GM19468 (cell line): ENCODE measurements at regions not wholly inside any gene's neighbourhood (a gene's known extent, or its start where the extent isn't known, plus 50 kb on each side); places are given as distances from the start of the nearest gene placed in this dataset.
"Not testable (repeated sequence)": the region's sequence is repeated elsewhere in the genome, so short reads cannot be mapped to it uniquely, and the experiment has no call there.

Experiments used
- ATAC-seq: cut with Tn5 transposase; IDR thresholded peaks from one replicate; pipeline ENCODE4 v1.9.1; 2021; ENCODE audit warnings: mild to moderate bottlenecking, moderate library complexity, moderate number of reproducible peaks; ENCODE audit not compliant: unreplicated experiment; ENCODE audit errors: extremely low read depth

DNA sequence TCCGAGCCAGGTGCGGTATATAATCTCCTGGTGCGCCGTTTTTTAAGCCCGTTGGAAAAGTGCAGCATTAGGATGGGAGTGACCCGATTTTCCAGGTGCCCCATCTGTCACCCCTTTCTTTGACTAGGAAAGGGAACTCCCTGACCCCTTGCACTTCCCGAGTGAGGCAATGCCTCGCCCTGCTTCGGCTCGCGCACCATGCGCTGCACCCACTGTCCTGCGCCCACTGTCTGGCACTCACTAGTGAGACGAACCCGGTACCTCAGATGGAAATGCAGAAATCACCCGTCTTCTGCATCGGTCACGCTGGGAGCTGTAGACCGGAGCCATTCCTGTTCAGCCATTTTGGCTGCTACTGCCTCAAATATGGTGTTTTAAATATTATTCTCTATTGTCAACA is 198.0 kb downstream of the MEIS1 start:
- not testable (repeated sequence) for ATAC-seq

GRCh38 chr2:66633631-66634030 is 198.7 kb downstream of the MEIS1 start:
- ATAC-seq = no peak

DNA sequence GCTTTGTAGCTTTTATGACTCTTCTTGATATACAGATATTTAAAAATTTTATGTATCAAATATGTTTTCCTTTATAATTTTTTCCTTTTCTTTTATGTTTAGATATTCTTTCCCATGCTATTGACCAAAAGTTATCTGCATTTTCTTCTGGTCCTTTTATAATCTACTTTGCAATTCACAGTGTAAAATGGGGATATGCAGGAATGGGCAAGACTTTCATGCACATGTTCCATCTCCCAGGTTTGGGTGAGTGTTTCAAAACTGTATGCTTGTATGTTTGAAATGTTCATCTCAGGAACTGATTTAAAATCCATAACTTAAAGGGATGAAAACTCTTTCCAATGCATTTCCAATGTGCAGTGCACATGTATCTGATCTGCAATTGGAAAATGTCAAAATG is 199.9 kb downstream of the MEIS1 start:
- ATAC-seq = no peak

- no peak for ATAC-seq
Observed at GRCh38 chr2:66641685-66642084, 206.8 kb downstream of the MEIS1 start.

DNA sequence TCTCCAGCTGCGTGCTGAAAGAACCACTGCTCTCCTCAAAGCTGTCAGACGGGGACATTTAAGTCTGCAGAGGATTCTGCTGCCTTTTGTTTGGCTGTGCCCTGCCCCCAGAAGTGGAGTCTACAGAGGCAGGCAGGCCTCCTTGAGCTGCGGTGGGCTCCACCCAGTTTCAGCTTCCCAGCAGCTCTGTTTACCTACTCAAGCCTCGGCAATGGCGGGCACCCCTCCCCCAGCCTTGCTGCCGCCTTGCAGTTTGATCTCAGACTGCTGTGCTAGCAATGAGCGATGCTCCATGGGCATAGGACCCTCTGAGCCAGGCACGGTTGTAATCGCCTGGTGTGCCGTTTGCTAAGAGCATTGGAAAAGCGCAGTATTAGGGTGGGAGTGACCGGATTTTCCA is 213.2 kb downstream of the MEIS1 start:
- not testable (repeated sequence) for ATAC-seq

DNA sequence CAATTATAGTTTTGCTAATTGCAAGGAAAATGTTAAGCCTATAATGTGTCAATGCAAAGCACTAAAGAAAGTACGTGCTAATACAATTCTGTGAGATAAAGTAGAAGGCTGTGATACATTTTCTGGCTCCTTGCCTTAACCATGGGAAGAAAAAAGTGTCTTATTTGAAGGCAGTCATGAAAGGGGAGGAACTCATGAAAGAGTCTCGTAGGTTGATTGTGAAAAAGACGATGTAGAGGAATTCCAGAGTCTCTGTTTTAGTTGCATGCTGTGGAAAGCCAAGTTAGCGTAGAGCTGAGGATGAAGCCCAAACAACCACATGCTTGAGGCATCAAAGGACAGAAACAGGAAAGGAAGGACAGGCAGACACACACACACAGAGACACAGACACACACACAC is 214.1 kb downstream of the MEIS1 start:
- no peak for ATAC-seq

DNA sequence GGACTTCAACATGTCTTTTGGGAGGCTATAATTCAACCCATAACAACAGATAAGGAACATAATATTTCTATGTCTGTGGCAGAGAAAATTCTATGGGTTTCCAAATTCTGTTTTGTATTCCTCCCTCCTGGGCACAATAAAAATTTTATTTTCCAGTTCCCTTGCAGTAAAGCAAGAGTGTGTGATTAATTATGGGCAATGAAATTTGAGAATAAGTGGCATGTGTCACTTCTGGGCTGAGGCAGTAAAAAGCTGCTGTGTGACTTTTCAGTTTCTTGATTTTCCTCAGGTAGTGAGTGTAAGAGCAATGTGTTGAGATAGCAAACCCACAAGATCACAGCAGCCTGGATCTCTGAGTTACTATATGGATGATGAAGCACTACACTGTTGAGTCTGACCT is 216.4 kb downstream of the MEIS1 start:
- ATAC-seq = no peak

GRCh38 chr2:66660804-66661203 is 225.9 kb downstream of the MEIS1 start:
- no peak for ATAC-seq

GRCh38 chr2:66661253-66662173 is 226.6 kb downstream of the MEIS1 start:
- no peak for ATAC-seq

- no peak for ATAC-seq
Observed at GRCh38 chr2:66665124-66665984, 230.4 kb downstream of the MEIS1 start.

DNA sequence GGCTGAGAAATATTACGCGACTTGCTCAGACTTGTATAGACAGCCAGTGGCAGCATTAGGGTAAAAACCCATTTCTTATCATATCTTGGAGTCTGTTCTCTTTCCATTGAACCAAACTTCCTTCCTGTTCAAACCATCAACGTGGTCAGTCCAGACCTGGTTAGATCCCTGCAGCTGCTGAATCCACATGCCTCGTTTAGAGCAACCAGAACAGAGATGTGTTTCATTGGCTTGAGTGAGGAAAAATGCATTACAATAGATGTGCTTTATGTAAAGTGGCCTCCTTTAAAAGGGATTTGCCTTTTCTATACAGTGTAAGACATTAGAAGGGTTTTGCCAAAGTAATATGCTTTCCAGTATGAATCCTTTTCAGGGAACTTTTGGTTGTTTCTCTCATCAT is 232.4 kb downstream of the MEIS1 start:
- ATAC-seq = no peak

- no peak for ATAC-seq
Observed at GRCh38 chr2:66673286-66673685, 238.4 kb downstream of the MEIS1 start.

- no peak for ATAC-seq
Observed at GRCh38 chr2:66674087-66674486, 239.2 kb downstream of the MEIS1 start.

GRCh38 chr2:66675591-66675990 is 240.7 kb downstream of the MEIS1 start:
- no peak for ATAC-seq

DNA sequence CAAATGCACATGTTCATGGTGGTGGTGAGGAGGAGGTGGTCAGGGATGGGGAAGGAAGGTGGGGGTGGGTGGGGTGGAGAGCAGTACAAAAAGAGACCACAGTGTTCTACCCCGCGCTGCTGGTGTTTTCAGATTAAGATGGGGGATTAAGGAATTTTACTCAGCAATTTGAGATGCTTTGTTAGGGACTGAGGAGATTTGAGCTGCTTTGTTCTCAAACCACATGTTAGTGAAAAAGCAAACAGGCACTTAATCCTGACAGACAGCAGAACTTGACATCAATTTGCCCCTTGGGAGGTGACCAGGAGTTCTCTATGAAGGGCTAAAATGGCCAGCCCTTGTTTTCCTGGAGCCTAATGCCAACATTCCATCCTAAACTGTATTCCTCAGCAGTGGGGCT is 244.5 kb downstream of the MEIS1 start:
- ATAC-seq = no peak

GRCh38 chr2:66682476-66682875 is 247.6 kb downstream of the MEIS1 start:
- no peak for ATAC-seq

DNA sequence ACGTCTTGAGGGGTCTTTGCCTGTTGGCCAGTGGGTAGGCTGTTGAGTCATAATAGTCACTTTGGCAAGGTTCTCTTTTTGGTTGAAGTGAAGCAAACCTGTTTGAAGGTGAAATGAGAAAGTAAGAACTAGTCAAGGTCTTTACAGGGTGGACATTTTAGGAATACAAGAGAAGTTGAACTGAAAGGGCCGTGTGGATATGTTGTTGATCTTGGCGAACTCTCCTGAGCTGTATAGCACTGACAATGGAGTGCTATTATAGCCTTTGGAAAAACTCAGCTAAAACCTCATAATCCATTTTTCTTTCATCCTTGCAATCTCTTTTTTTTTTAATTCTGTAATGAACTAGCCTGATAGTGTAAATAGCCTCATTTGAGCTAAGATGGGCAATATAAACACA is 248.1 kb downstream of the MEIS1 start:
- ATAC-seq = no peak

DNA sequence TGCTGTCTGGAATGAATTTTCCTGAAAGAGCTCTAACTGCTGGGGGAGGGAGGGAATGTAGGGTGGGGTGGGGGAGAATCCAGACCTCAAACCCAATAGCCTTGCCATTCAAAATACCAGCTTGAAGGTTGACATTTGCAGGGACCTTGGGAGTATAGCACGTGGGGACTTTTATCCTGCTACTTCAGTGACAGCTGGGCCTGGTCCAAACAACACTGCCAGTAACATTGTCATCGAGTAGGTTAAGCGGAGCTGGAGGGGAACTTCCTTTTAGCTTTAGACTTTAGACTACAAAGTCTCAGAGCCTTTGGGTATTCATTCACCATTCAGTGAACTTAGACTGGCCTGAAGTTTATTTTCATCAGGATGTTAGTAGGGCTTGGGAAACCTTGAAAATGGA is 248.7 kb downstream of the MEIS1 start:
- no peak for ATAC-seq

- ATAC-seq = no peak
Observed at GRCh38 chr2:66684289-66684688, 249.4 kb downstream of the MEIS1 start.

DNA sequence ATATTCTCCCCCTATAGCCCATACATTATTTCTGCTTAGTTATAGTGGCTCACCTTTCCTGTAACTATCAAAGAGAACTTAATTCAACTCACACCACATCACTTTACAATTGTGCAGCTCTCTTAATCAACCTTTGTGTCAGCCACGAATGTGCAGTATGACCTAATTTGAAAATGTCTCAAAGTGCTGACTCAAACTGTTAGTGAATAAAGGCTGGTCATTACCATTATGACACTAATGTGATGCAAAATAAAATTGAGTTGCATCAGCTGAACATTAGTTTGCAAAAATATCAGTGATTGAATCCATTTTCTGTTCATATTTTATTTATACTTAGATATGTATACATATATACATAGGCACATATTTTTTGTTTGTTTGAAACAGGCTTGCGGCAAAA is 251.8 kb downstream of the MEIS1 start:
- ATAC-seq = no peak

DNA sequence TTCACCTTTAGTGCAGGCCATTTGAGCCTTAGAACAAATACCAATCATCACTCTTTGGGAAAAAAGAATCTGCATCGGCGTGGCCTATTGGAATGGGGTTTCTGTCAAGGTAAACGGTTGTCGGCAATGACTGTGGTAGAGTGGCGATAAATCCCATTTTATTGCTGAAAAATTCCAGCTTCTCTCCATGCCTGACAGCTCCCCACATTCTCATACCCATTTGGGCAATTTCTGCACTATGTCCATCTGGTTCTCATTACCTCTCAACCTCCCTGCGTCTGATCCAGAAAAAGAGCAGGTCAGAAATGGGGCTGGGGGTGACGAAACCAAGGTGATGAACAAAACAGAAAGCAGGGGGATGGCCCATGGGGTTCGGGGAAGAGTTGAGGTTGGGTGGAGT is 254.0 kb downstream of the MEIS1 start:
- no peak for ATAC-seq
